NB4 (cell line): ENCODE measurements at regions not wholly inside any gene's neighbourhood (a gene's known extent, or its start where the extent isn't known, plus 50 kb on each side); places are given as distances from the start of the nearest gene placed in this dataset.

Source experiments
- CTCF ChIP-seq: IDR thresholded peaks from one replicate; pipeline ENCODE4 v1.5.1; 2012; ENCODE audit warnings: low read depth, low read length
- MAX ChIP-seq: IDR thresholded peaks from 2 replicates; pipeline ENCODE4 v1.6.1; 2011; ENCODE audit warnings: low read depth, low read length
- POLR2A ChIP-seq: IDR thresholded peaks from 2 replicates; pipeline ENCODE4 v1.6.1; 2011; ENCODE audit warnings: mild to moderate bottlenecking; ENCODE audit not compliant: insufficient read length; ENCODE audit errors: extremely low read depth

GRCh38 chr9:115790520-115790919, 363.1 kb upstream of the PAPPA start:
- TF ChIP-seq POLR2A (no peak), CTCF (no peak), MAX (no peak)
